ENCODE measurements at regions not wholly inside any gene's neighbourhood (a gene's known extent, or its start where the extent isn't known, plus 50 kb on each side); places are given as distances from the start of the nearest gene placed in this dataset.
"Not testable (repeated sequence)": the region's sequence is repeated elsewhere in the genome, so short reads cannot be mapped to it uniquely, and the experiment has no call there.

DNA sequence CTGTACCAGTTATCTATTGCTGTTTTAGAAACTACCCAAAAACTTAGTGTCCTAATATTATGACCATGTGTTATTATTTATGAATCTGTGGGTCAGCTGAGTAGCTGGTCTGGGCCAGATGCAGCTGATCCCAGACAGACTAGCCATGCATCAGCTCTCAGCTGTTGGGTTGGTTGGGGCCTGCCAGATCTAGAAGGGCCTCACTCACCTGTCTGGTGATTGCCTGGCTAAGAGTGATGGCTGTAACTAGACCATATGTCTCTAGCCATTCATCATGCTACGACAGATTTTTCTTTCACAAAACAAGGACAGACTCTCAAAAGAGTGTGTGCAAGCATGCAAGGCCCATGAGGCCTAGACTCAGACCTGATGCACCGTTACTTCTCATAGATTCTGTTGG lies 403.2 kb downstream of the SAMD5 start:
- no peak for DNase-seq (ENCODE audit: low spot score)

DNA sequence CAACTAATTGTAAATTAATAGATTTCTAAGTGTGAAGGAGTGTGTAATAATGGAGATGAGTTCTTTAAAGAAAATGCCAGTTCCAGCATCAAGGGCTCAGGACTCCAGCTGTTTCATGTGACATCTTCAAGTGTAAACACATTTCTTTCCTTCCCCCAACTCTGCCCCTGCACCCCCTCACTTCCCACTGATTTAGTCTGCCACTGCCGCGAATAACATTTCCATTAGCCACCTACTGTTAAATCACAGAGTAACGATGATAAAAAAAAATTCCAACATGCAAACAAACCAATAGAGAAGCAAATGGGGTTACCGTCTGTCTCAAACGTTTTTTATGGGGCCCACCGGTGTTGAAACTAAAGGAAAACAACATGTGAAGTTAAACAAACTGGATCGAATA lies 414.3 kb downstream of the SAMD5 start:
- DNase-seq (ENCODE audit: low spot score), result no peak

DNA sequence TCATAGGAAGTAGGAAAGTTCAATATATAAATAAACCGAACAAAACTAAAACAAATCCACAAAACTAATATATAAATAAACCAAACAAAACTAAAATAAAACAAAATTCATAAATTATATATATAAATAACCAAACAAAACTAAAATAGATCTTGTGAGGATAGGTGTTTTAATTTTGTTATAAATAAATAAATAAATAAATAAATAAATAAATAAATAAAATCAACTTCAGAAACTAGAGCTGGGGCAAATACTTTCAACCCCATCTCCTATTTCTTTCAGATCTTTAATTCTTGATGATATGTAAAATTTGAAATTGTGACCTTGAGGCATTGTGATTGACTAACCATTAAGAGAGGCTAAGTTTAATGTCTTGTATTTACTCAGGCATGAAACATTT lies 416.1 kb downstream of the SAMD5 start:
- DNase-seq (ENCODE audit: low spot score), result no peak

DNA sequence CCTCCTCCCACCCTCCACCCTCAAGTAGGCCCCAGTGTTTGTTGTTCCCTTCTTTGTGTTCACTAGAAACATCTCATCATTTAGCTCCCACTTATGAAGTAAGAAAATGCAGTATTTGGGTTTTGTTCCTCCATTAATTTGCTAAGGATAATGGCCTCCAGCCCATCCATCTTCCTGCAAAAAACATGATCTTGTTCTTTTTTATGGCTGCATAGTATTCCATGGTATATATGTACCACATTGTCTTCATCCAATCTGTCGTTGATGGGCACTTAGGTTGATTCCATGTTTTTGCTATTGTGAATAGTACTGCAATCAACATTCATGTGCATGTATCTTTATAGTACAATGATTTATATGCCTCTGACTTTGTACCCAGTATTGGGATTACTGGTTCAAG lies 416.8 kb upstream of the SASH1 start:
- no peak for DNase-seq (ENCODE audit: low spot score)

DNA sequence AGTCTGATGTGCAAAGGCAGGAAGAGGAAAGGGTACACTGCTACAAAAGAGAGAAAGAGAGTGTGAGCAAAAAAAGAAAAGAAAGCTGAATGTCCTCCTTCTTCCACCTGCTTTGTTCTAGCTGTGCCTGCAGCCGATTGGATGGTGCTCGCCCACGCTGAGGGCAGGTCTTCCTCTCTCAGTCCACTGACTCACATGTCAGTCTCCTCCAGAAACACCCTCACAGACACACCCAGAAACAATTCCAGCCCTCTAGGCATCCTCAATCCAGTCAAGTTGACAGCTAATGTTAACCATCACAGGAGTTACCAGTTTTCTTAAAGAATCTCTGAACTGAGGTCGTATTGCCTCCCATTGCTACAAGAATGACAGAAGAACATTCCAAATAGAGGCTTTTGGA lies 411.9 kb upstream of the SASH1 start:
- DNase-seq (ENCODE audit: low spot score), result no peak

DNA sequence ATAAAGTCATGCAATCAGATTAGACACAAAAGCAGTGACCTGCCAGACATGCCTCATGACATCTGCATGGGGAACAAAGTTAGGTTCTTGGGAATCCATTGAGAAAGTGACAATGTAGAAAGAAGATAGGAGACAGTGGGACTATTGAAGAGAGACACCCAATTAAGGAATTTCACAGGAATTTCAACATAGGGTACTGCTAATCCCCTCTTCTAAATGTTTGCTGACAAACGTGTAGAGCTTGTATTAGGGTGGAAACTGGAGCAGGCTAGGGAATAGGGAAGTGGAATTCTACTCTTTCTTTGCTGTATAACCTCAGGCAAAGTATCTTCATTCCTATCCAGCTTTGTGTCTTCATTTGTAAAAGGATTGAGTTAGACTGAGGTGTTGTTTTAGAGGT lies 409.4 kb upstream of the SASH1 start:
- DNase-seq (ENCODE audit: low spot score), result no peak

DNA sequence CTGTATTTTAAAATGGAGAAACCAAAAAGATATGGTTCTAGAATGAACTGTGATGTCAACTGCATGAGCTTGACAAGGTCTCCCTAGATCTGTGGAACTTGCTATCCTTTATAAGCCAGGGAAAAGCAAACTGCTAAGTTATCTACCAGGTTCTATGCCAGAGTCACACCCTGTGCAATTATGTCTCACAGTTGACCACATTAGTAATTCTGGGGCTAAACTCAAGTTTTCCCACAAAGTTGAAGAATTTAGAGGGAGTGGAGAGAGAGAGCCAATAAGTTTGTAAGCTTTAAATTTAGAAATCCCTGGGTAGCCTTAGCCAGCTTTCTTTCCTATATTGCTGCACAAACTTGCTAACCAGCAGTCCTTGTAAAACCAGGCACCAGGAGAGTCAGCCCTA lies 407.0 kb upstream of the SASH1 start:
- no peak for DNase-seq (ENCODE audit: low spot score)

DNA sequence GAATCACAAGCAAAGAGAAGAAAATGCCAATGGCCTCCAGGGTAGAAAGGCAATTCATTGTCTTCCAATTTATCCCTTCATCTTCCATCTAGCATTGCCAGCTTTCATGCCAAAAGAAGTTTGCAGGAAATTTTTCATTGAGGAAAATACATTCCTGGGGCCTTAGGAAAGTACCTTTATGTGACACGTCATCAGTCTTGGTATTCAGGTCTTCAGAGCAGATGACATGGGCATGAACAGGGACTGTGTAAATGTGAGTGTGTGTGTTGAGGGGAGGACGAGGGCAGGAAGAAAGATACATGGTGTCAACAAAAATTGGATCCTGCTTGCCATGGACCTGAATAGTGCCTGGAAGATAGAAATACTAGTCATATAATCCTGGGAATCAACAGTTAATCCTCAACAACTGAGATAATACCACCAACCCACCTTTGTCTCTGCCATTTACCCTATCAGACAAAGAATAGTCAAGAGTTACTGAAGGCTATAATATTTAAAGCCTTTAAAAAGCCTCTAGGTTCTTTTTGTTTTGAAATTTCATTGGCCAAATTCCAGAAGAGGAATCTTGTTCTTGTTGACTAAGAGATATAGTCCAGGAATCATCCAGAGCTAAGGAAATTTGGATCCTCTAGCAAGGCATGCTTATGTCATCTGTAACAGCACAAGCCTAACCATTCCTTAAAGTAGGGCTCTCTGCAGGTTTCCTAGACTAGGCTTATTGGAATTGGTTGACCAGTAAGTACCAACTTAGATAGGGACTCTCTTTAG lies 405.8 kb upstream of the SASH1 start:
- DNase-seq (ENCODE audit: low spot score), result no peak

DNA sequence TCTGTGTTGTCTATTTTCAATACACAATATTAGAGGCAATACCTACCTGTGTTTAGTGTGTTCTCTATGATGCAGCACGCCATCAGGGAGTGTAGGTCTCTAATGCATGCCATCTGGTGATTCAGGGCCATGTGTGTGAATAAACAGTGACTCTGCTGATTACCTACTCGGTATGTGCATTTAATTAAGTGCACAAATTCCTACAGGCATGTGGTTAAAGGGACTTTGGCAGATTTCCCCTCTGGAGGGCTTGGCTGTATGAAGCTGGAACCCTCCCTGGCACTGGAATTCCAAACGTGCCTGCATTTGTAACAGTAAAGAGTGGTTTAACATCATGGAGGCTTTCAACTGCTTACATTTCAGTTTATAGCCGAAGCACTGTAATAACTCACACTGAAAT lies 401.5 kb upstream of the SASH1 start:
- no peak for DNase-seq (ENCODE audit: low spot score)

DNA sequence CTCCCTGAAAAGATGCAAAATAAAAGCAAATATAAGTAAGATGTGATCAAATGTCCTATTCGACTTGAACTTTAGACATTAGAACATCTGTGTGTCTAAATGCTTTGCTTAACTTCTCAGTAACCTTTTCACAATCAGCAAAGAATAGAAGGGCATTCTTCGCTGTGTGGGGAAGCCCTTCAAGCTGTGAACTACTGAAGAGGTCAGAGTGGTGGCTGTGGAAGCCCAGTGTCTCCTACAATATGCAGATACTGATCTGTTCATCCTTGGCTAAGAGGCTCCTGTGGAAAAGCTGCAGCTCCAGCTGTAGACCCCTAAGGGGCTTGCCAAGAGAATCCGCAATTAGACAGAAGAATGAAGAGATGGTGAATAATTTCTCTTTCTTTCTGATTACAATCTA lies 400.3 kb upstream of the SASH1 start:
- no peak for DNase-seq (ENCODE audit: low spot score)

DNA sequence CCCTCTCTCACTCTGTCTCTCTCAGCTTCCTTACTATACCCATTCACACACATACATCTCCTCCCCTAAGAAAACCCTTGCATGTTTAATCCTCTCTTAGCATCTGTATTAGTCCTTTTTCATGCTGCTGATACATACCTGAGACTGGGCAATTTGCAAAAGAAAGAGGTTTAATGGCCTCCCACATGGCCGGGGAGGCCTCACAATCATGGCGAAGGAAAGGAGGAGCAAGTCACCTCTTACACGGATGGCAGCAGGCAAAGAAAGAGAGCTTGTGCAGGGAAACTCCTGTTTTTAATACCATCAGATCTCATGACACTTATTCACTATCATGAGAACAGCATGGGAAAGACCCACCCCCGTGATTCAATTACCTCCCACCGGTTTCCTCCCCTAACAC lies 398.5 kb upstream of the SASH1 start:
- no peak for DNase-seq (ENCODE audit: low spot score)

DNA sequence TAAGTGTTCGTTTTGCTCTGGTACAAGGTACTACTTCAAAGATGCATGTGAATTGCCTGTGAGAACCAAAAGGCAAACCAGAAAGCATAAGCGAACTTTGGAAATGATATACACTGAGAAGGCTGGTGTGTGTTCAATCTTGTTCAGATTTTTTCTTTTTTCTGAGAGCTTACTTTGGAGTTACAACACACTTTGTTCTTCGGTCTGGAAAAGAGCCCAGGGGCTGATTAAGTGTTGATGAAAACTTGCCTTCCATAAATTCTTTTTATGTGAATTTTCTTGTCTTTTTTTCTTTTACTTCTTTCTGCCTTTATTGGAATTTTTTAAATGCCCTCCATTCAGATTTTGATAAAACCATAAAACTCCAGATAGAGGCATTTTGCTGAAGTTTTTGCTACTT lies 395.1 kb upstream of the SASH1 start:
- no peak for DNase-seq (ENCODE audit: low spot score)

DNA sequence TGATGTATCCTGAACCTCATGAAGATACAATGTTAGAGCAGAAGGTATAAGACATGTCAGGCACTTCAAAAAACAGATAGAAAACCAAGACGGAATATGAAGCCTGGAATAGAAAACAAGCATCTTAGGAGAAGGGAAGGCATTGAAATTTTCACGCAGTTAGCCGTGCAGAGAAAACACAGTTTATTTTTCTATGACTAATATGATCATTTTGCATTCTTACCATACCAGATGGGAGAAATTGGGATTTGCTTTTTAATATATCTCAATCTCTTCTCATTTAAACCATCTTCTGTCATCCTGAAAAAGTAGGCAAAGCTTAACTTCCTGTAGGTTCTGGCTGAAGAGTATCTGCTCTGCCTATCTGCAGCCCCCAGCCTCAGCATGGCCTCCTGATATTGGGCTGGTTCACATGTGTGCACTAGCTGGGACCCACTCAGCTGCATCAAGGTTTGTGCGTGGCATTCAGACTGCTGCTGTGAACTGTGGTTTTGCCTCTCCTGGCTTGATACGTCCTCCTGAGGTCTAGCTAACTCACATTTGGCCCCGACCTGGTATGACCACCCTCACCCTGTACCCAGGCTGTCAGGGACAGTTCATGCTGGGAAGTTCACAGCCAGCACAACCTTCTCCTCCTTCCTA lies 392.5 kb upstream of the SASH1 start:
- DNase-seq (ENCODE audit: low spot score), result no peak

DNA sequence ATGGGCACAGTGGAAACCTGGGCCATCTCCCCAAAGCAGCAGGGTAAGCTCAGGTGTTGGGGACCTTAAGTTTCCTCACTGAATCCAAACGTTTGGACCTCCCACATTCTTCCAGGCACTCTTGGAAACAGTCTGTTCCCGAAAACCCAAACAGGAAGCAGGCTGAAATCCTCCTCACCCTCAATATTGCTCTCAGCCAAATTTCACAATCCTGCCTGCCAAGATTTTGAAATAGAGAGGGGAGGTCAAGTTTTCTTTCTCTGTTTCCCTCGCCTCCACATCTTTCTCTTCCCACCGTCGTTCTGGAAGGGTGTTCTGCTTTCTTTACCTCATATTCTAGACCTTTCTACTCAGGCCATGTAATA lies 392.0 kb upstream of the SASH1 start:
- no peak for DNase-seq (ENCODE audit: low spot score)

DNA sequence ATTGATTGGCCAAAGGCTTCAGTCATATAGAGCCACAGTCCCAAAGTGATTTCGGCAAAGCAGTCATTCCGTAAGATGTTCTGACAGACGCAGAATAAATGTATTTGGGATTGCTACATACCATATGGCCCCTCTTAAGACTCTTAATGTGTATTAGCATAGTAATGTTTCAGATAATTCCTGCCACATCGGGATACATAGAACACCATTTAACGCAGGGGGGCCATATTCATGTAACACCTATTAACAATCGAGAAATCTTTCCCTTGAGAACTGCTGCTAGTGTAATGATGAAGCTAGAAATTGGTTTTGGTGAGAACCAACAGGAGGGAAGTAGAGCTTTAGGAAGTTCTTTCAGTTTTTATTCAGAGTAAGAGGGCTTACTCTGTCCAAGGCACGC lies 390.9 kb upstream of the SASH1 start:
- no peak for DNase-seq (ENCODE audit: low spot score)

DNA sequence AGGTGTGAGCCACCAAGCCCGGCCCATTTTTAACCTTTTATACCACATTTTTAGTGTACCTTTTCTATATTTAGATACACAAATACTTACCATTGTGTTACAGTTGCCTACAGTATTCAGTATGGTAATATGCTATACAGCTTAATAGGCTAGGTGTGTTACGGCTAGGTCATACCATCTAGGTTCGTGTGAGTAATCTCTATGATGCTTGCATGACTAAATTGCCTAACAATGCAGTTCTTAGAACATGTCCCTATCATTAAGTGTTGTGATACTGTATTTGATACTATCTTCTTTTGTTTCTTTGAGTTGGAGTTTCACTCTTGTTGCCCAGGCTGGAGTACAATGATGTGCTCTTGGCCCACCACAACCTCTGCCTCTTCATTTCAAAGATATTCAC lies 387.7 kb upstream of the SASH1 start:
- DNase-seq (ENCODE audit: low spot score), result no peak

DNA sequence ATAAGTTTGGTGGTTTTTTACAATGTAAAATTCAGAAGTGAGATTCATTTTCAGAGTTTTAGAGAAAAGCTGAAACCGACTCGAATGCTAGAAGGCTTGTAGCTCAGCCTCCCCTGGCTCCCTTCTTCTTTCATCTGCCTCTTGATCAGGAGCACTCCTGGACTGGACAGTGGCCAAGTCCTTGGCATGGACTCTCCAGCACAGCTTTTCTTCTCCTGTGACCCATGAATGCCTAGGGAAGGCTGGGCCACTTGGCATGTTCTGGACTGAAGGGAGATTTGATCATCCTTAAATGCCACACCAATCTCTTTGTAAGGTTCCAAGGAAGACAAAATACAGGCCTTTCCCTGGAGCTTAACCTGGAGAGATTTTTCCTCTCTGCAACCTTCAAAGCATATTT lies 384.0 kb upstream of the SASH1 start:
- DNase-seq (ENCODE audit: low spot score), result no peak

DNA sequence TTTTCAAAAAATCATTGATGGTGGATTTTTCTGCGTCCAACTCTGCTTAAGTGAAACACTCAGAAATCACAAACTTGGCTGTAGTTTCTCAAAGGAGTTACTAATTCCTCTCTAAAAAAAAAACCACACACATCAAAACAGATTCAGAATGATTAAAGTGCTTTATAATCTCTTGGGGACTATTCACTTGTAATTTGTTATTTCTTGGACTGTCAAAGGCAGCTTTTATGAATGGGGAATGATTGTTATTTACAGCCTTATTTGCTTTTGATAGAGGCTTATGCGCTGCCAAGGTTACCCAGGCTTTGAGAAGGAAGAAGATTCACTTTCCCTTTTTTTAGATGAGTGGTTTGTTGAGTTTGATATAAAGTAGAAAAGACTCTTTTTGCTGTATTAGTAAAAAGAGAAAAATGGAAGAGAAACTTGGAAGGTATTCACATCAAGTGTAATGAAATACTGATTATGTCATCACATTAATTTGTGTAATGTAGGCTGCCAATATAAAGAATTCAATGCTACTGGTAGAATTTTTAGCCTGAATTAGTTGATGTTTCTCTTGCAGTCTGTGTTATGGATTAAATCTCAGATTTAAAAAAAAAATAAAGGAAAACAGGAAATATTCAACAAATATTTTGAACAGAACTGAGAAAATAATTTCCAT lies 381.0 kb upstream of the SASH1 start:
- no peak for DNase-seq (ENCODE audit: low spot score)

DNA sequence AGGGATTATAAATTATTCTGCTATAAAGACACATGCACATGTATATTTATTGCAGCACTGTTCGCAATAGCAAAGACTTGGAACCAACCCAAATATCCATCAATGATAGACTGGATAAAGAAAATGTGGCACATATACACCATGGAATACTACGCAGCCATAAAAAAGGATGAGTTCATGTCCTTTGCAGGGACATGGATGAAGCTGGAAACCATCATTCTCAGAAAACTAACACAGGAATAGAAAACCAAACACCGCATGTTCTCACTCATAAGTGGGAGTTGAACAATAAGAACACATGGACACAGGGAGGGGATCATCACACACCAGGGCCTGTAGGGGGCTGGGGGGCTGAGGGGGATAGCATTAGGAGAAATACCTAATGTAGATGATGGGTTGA lies 377.2 kb upstream of the SASH1 start:
- DNase-seq (ENCODE audit: low spot score), result not testable (repeated sequence)

DNA sequence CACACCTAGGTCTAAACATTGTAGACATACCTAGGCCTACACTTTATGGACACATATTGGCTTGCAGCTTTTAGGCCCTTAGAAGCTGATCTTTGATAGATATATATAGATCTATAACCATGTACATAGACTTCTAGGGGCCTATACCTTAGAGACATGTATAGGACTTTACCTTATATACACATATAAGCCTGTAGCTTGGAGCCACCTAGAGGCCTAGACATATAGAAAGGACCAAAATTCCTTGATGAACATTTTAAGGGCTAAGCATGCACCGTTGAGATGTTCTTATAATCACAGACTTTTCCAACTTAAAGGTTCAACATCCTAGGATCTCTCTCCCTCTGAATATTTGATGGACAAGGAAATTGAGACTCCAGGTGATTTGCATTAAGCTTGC lies 371.7 kb upstream of the SASH1 start:
- DNase-seq (ENCODE audit: low spot score), result peak; percentile 21

DNA sequence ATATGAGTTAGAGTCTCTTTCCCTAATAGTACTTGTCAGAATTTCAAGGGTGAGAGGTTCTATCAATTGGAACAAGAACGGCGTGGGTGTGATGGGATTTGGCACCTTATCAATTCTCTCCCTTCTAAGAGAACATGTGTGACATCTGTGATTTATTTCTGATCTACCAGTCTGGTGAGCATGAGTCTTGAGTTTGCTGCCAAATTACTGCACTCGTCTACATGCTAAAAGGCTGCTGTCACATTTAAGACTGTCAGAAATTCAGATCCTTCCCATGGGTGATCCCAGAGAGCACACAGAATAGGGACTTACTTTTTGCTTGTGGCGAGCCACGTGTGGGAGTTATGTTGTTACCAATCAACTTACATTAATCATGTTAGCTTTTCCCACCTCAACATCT lies 370.2 kb upstream of the SASH1 start:
- no peak for DNase-seq (ENCODE audit: low spot score)

DNA sequence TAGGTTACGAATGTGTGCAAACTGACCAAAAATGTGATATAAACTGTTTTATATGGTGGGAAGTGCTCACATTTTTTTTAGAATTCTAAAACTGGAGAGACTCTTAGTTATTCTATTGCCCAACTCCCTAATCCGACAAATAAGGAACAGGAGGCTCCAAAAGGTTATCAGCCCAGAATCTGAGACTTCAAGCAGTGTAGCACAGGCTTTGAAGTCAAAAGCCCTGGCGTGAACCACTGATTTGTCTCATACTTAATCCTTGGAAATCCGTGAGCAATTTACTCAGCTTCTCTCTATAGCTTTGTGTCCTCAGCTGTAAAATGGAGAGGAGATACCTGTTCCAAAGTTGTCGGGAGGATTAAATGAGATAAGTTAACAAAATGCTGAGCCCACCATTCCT lies 368.8 kb upstream of the SASH1 start:
- no peak for DNase-seq (ENCODE audit: low spot score)

DNA sequence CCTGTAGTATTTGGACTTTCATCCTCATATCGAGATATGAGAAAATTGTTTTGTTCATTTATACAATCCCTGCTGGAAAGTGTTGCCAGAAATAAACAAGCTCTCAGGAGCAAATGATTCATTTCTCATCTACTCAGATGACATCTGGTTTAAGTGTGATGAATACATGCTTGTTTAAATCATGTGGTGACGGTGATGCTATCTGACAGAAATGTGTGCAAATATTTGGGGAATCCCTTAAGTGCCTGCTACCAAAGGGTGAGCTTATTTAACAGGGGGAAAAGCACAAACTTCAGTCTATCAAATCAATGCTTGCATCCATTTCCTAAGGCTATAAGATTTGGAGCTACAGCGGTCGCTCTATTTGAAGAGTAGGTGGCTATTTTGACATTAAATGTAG lies 368.3 kb upstream of the SASH1 start:
- DNase-seq (ENCODE audit: low spot score), result no peak

Measured in LoVo (cell line).